ENCODE measurements at regions not wholly inside any gene's neighbourhood (a gene's known extent, or its start where the extent isn't known, plus 50 kb on each side); places are given as distances from the start of the nearest gene placed in this dataset.

DNA sequence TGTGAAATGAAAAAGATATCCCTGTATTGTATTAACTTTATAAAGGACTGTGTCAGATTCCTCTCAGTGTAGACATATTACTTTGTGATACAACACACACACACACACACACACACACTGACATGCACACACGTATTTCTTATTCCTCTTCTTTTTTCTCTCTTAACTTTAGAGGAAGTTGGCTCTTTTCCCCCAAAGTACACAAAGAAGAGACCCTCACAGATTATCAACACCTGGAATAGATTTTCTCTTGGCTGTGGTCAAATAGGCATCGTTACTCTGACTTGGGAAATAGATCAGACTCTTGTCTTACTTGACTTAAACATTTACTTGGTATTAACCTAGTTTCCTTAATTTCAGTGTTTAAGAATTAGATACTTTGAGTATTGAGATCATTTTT is 792.8 kb downstream of the ADGRL2 start:
- WGBS, 2 donors (ENCODE audit: low coverage in 1 of 2): 41 to 77% methylated on average over 2 of the region's 2 CpGs
- ATAC-seq: no peak
- H3K36me3 ChIP-seq: no peaks in the 10 kb centered on the region
- TF ChIP-seq, protein P1, sequence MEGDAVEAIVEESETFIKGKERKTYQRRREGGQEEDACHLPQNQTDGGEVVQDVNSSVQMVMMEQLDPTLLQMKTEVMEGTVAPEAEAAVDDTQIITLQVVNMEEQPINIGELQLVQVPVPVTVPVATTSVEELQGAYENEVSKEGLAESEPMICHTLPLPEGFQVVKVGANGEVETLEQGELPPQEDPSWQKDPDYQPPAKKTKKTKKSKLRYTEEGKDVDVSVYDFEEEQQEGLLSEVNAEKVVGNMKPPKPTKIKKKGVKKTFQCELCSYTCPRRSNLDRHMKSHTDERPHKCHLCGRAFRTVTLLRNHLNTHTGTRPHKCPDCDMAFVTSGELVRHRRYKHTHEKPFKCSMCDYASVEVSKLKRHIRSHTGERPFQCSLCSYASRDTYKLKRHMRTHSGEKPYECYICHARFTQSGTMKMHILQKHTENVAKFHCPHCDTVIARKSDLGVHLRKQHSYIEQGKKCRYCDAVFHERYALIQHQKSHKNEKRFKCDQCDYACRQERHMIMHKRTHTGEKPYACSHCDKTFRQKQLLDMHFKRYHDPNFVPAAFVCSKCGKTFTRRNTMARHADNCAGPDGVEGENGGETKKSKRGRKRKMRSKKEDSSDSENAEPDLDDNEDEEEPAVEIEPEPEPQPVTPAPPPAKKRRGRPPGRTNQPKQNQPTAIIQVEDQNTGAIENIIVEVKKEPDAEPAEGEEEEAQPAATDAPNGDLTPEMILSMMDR (IDR thresholded peaks at IDR 0.05): no peak
- TF ChIP-seq POLR2A (IDR thresholded peaks at IDR 0.05) (no peak), POLR2AphosphoS5 (IDR thresholded peaks at IDR 0.05) (no peak), EP300 (IDR thresholded peaks at IDR 0.05) (no peak)
- H3K27me3 ChIP-seq: no peaks in the 10 kb centered on the region
- no peaks in the 10 kb centered on the region for H3K9me3 ChIP-seq
- no peaks in the 10 kb centered on the region for H3K4me1 ChIP-seq
- H3K4me3 ChIP-seq: no peak overlapping the region
- no peak overlapping the region for H3K27ac ChIP-seq

DNA sequence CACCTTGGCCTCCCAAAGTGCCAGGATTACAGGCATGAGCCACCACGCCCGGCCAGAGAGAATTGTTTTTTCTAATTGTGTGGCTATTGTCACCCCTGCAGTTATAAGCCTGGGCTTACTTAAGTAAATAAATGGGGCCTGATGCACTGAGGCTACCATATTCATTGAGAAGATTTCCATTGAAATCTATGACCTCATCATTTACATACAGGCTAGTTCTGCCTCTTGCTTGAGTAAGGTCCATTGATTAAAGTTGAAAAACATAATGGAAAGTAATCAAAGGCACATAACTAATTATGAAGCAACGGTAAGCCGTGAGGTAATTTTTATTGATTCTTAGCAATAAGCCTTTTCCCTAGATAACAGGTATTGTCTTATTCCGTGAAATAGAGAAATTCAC is 788.9 kb downstream of the ADGRL2 start:
- no peak for TF ChIP-seq EP300 (IDR thresholded peaks at IDR 0.05)
- TF ChIP-seq POLR2AphosphoS5 (IDR thresholded peaks at IDR 0.05): no peak
- TF ChIP-seq POLR2A (IDR thresholded peaks at IDR 0.05): no peak
- TF ChIP-seq, protein P1 (IDR thresholded peaks at IDR 0.05): no peak
- H3K27ac ChIP-seq: no peak overlapping the region
- no peaks in the 10 kb centered on the region for H3K4me1 ChIP-seq
- no peaks in the 10 kb centered on the region for H3K9me3 ChIP-seq
- H3K36me3 ChIP-seq: no peaks in the 10 kb centered on the region
- no peak for ATAC-seq
- no peaks in the 10 kb centered on the region for H3K27me3 ChIP-seq
- 86 to 95% methylated on average over 3 to 5 of the region's 5 CpGs for WGBS, 2 donors (ENCODE audit: low coverage in 1 of 2)
- no peak overlapping the region for H3K4me3 ChIP-seq

DNA sequence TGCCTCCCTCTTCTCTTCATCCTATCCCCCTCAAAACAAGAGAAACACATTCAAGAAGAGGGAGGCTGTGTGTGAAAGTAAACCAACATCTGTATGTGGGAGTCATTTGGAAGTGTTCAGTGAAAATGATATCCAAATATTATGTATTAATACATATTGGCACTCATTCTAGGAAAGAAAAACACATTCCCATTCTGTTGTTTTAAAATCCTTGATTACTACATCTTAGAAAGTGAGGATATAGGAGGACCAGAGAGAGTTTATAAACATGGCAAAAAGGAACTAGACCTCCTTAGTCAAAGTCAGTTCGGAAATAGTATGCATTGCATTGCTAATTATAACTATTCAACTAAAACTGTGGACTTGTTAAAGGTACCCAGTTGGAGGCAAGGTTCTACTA is 786.6 kb downstream of the ADGRL2 start:
- WGBS, 2 donors (ENCODE audit: low coverage in 1 of 2): 33 to 36% methylated on average over 1 of the region's 1 CpG
- Histone ChIP-seq H3K4me3 (no peak overlapping the region), H3K9me3 (no peaks in the 10 kb centered on the region), H3K36me3 (no peaks in the 10 kb centered on the region), H3K27me3 (no peaks in the 10 kb centered on the region), H3K4me1 (no peaks in the 10 kb centered on the region), H3K27ac (no peak overlapping the region)
- ATAC-seq: no peak
- TF ChIP-seq POLR2AphosphoS5 (IDR thresholded peaks at IDR 0.05) (no peak), EP300 (IDR thresholded peaks at IDR 0.05) (no peak), POLR2A (IDR thresholded peaks at IDR 0.05) (no peak)
- TF ChIP-seq, protein P1 (IDR thresholded peaks at IDR 0.05): no peak

DNA sequence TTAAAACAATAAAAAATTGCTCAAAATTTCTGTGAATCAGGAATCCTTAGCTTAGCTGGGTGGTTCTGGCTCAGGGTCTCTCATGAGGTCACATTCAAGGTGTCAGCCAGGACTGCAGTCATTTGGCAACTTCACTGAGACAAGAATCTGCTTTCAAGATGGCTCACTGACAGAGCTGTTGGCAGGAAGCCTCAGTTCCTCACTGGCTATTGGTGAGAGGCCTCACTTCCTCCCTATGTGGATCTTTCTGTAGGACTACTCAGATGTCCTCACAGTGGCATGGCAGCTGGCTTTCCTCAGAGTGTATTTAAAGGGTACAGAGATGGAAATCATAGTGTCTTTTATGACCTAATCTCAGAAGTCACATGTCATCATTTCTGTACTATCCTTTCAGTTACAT is 785.7 kb downstream of the ADGRL2 start:
- H3K4me3 ChIP-seq: no peak overlapping the region
- no peaks in the 10 kb centered on the region for H3K27me3 ChIP-seq
- no peaks in the 10 kb centered on the region for H3K36me3 ChIP-seq
- H3K4me1 ChIP-seq: no peaks in the 10 kb centered on the region
- TF ChIP-seq POLR2A (IDR thresholded peaks at IDR 0.05) (no peak), POLR2AphosphoS5 (IDR thresholded peaks at IDR 0.05) (no peak), EP300 (IDR thresholded peaks at IDR 0.05) (no peak)
- TF ChIP-seq, protein P1 (IDR thresholded peaks at IDR 0.05): no peak
- no peaks in the 10 kb centered on the region for H3K9me3 ChIP-seq
- ATAC-seq: peak; percentile 60
- H3K27ac ChIP-seq: no peak overlapping the region

DNA sequence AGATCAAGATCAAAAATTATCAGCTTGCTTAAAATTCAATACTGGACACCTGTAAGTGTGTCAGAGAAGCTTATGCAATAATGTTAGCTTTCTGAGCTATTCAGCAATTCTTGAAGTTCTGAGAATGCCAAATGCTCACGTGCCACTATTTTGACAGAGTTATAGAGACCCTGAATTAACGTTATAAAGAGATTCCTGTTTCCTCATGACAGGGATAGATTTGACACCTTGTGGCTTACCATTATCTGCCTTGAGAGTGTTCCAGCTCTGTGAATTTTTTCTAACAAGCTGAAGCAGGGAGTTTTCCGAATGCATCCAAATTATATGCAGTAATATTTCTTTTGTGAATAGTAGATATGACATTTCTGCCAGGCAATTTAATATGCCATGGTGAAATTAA is 781.6 kb downstream of the ADGRL2 start:
- 32 to 53% methylated on average over 3 of the region's 3 CpGs for WGBS, 2 donors (ENCODE audit: low coverage in 1 of 2)

More for the DNA sequence above, 781.6 kb downstream of the ADGRL2 start:
- H3K9me3 ChIP-seq: no peaks in the 10 kb centered on the region
- TF ChIP-seq EP300 (IDR thresholded peaks at IDR 0.05) (no peak), POLR2A (IDR thresholded peaks at IDR 0.05) (no peak), POLR2AphosphoS5 (IDR thresholded peaks at IDR 0.05) (no peak)
- TF ChIP-seq, protein P1 (IDR thresholded peaks at IDR 0.05): no peak
- H3K27me3 ChIP-seq: no peaks in the 10 kb centered on the region
- no peak for ATAC-seq
- H3K4me3 ChIP-seq: no peak overlapping the region
- H3K4me1 ChIP-seq: no peaks in the 10 kb centered on the region
- H3K27ac ChIP-seq: no peak overlapping the region
- no peaks in the 10 kb centered on the region for H3K36me3 ChIP-seq
